ENCODE measurements at regions not wholly inside any gene's neighbourhood (a gene's known extent, or its start where the extent isn't known, plus 50 kb on each side); places are given as distances from the start of the nearest gene placed in this dataset.

DNA sequence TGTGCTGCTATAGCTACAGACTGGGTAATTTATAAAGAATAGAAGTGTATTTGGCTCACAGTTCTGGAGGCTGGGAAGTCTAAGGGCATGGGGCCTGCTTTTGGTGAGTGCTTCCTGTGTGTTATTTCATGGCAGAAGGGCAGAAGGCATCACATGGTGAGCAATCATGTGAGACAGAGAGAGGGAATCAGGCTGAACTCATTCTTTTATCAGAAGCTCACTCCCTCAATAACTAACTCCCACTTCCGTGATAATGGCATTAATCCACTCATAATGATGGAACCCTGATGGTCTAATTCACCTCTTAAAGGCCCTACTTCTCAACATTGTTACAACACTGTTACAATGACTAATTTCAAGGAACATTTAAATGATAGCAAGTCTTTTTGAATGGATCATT lies 129.4 kb downstream of the FAT4 start:
- TF ChIP-seq, protein P1, sequence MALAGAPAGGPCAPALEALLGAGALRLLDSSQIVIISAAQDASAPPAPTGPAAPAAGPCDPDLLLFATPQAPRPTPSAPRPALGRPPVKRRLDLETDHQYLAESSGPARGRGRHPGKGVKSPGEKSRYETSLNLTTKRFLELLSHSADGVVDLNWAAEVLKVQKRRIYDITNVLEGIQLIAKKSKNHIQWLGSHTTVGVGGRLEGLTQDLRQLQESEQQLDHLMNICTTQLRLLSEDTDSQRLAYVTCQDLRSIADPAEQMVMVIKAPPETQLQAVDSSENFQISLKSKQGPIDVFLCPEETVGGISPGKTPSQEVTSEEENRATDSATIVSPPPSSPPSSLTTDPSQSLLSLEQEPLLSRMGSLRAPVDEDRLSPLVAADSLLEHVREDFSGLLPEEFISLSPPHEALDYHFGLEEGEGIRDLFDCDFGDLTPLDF (CRISPR knock-in tag; IDR thresholded peaks at IDR 0.05), result no peak
- TF ChIP-seq HOXA5 (CRISPR knock-in tag; IDR thresholded peaks at IDR 0.05), result no peak
- TF ChIP-seq, protein P2, sequence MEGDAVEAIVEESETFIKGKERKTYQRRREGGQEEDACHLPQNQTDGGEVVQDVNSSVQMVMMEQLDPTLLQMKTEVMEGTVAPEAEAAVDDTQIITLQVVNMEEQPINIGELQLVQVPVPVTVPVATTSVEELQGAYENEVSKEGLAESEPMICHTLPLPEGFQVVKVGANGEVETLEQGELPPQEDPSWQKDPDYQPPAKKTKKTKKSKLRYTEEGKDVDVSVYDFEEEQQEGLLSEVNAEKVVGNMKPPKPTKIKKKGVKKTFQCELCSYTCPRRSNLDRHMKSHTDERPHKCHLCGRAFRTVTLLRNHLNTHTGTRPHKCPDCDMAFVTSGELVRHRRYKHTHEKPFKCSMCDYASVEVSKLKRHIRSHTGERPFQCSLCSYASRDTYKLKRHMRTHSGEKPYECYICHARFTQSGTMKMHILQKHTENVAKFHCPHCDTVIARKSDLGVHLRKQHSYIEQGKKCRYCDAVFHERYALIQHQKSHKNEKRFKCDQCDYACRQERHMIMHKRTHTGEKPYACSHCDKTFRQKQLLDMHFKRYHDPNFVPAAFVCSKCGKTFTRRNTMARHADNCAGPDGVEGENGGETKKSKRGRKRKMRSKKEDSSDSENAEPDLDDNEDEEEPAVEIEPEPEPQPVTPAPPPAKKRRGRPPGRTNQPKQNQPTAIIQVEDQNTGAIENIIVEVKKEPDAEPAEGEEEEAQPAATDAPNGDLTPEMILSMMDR (CRISPR knock-in tag; IDR thresholded peaks at IDR 0.05), result no peak
- TF ChIP-seq, protein P3, sequence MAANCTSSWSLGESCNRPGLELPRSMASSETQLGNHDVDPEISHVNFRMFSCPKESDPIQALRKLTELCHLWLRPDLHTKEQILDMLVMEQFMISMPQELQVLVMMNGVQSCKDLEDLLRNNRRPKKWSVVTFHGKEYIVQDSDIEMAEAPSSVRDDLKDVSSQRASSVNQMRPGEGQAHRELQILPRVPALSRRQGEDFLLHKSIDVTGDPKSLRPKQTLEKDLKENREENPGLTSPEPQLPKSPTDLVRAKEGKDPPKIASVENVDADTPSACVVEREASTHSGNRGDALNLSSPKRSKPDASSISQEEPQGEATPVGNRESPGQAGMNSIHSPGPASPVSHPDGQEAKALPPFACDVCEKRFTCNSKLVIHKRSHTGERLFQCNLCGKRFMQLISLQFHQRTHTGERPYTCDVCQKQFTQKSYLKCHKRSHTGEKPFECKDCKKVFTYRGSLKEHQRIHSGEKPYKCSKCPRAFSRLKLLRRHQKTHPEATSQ (CRISPR knock-in tag; IDR thresholded peaks at IDR 0.05; ENCODE audit: borderline replicate concordance), result no peak
- TF ChIP-seq MTA3 (CRISPR knock-in tag; IDR thresholded peaks at IDR 0.05), result no peak
- TF ChIP-seq FOXA1 (IDR thresholded peaks at IDR 0.05), result no peak
- no peak for TF ChIP-seq FOXA1 (CRISPR knock-in tag; IDR thresholded peaks at IDR 0.05)
- TF ChIP-seq, protein P4, sequence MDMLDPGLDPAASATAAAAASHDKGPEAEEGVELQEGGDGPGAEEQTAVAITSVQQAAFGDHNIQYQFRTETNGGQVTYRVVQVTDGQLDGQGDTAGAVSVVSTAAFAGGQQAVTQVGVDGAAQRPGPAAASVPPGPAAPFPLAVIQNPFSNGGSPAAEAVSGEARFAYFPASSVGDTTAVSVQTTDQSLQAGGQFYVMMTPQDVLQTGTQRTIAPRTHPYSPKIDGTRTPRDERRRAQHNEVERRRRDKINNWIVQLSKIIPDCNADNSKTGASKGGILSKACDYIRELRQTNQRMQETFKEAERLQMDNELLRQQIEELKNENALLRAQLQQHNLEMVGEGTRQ (IDR thresholded peaks at IDR 0.05; ENCODE audit: low read depth, low read length), result no peak
- TF ChIP-seq, protein P4 (CRISPR knock-in tag; IDR thresholded peaks at IDR 0.05; ENCODE audit: borderline replicate concordance), result no peak
- no peak for TF ChIP-seq YY1 (IDR thresholded peaks at IDR 0.05; ENCODE audit: insufficient read depth, insufficient replicate concordance, low read depth, low read length)
- no peak for TF ChIP-seq MYC (CRISPR knock-in tag; IDR thresholded peaks at IDR 0.05; ENCODE audit: borderline replicate concordance)
- no peak for TF ChIP-seq ZNF296 (CRISPR knock-in tag; conservative IDR thresholded peaks at IDR 0.05)
